GM19035 (cell line): ENCODE measurements at regions not wholly inside any gene's neighbourhood (a gene's known extent, or its start where the extent isn't known, plus 50 kb on each side); places are given as distances from the start of the nearest gene placed in this dataset.
"Not testable (repeated sequence)": the region's sequence is repeated elsewhere in the genome, so short reads cannot be mapped to it uniquely, and the experiment has no call there.

Experiments
- ATAC-seq: cut with Tn5 transposase; IDR thresholded peaks from one replicate; pipeline ENCODE4 v1.9.1; 2021; ENCODE audit not compliant: unreplicated experiment

DNA sequence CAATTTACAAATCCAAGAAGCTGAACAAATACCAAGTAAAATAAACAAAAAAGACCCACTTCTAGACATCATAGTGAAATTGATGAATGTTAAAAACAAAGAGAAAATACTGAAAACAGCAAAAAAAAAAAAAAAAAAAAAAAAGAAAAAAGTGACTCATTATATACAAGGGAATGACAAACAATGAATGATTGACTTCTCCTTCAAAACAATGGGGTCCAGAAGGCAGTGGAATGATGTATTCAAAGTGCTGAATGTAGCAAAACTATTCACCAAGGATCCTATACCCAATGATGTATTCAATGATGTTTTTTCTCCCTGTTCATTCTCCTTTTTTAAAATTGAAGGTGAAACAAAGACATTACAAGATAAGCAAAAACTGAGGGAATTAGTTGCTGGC, 650.0 kb downstream of the UTRN start:
- no peak for ATAC-seq

DNA sequence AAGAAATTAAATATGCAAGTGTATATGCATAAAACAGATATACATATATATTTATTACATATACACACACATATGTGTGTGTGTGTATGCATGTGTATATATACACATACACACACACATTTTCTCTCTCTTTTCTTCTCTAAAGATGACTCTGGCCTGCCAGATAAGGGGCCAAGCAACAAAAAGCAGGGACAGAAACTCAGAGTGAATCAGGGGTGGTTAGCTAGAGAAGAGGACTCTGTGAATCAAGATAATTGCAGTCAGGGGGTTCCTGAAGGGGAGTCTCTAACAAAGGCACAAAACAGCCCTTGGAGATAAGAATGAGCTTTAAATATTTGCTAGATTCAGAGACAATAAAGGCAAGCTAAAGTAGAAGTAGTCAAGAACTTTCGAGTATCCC, 650.5 kb downstream of the UTRN start:
- no peak for ATAC-seq

DNA sequence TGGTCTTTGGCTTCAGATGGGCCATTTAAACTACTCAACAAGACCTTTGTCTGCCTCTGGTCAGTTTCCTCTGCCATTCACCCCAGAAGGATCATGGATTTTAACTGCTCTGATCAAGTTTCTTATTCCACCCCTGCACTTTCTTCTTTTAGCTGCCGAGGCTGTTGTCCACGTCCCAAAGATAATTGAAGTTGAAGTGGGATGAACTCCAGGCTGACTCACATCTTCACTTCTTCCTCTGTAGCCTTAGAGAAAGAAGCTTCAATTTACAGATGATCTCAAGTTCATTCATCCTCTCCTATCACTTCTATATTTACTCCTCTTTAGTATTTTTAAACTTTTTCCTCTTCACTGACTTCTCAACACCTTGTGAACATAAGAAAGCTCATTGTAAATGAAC, 651.6 kb downstream of the UTRN start:
- no peak for ATAC-seq

DNA sequence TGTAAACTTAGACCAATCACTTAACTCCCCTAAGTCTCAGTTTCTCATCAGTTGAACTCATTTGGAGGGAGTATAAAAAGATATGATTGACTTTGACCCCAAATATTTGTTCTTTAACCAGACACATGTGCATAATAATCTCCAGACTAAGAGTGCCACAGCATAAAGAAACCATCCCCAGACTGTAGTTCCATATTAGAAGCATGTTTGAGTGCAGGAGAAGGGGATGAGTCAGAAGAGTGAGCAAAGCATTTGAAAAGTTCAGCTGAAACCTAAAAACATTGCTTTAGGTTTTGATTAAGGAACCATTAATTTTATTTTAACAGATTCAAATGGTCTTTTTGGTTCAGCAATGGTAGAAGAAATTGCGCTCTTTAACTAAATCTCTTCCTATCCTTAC, 654.8 kb downstream of the UTRN start:
- no peak for ATAC-seq

DNA sequence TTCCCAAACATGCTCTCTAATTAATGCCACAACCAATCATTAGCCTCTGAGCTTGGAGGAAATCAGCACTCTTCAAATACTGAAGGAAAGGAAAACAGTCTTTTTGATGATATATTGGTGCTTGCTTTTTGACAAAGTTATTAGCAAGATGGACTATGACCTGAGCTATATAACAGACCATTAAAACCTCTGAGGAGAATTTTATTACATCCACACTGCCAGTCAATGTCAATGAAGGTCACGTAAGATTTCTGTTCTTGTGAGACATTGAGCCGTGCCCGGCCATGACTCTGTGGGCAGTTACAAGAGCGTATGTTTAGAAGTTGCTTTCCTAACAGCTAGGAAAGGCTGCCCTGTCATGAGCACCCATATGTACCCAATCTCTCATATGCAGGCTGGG, 659.0 kb downstream of the UTRN start:
- no peak for ATAC-seq

DNA sequence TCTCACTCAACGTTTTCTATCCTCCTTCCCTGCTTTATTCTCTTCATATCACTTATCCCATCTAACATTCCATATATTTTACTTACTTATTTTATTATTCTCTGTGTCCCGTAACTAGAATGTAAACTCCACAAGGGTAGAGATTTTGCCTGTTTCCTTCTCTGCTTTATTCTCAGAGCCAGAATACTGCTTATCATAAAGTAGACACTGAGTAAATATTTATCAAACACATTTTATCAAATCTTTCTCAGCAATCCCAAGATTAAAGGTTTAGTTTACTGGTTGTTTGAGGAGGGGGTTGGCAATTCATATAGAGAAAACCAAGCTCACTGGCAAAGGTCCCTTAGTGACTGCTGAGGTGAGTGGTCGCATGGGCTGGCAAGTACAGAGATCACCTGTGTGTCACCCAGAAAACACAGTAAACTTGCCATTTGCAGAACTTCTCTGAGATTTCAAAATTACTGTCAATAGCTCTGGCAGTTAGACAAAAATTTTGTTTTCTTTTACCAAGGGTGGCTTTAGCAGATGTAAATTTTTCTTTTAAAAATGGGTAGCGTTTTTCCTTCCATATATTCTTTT, 662.4 kb downstream of the UTRN start:
- ATAC-seq = no peak

DNA sequence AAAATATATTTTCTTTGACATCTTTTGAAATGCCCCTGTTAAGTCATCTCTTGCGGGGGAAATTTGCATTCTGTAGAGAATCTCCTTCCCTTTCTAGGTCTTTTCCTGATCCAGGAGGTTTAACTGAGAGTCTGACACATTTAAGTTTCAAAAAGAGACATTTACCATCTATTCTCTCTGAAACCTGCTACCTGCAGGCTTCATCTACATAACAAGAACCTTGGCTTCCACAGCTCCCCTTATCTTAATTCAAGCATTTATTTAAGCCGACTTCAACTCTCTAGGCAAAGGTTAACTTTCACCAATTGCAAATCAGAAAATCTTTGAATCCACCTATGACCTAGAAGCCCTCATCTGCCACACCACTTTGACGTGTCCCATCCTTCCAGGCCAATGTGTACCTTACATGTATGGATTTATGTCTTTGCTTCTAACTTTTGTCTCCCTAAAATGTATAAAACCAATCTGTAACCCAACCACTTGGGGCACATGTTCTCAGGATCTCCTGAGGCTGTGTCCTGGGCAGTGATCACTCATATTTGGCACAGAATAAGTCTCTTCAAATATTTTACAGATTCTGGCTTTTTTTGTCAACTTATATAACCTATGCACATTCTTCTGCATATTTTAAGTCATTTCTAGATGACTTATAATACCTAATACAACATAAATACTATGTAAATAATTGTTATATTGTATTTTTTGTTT, 666.7 kb downstream of the UTRN start:
- no peak for ATAC-seq

DNA sequence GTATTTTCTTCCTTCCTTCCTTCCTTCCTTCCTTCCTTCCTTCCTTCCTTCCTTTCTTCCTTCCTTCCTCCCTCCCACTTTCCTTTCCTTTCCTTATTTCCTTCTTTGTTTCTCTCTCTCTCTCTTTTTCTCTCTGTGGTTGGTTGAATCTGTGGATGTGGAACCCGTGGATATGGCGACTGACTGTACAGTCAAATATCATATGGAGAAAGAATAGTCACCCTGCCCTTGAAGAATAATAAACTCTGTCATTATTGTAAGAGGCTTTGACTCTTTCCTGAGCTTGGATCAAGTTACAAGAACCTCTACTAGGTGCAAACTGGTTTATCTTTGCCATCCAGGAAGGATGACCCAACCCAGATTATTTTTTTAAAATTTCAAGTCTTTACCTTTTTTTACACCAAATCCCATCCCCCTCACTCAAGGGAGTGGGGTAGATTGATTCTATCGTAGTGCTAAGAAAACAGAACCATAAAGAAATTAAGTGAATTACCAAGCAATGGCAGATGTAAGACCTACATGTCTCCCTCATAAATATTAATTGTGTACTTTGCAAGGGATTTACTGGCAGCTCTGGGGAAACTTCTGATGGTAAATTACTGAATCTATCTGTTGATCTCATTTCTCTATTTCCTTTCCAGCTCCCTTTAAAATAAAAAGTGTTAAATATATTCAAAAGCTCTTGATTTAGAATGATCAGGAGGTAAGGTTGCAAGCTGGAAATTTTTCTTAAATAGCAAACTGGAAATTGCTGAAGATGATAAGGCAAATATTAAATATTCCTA, 667.5 kb downstream of the UTRN start:
- ATAC-seq = no peak

DNA sequence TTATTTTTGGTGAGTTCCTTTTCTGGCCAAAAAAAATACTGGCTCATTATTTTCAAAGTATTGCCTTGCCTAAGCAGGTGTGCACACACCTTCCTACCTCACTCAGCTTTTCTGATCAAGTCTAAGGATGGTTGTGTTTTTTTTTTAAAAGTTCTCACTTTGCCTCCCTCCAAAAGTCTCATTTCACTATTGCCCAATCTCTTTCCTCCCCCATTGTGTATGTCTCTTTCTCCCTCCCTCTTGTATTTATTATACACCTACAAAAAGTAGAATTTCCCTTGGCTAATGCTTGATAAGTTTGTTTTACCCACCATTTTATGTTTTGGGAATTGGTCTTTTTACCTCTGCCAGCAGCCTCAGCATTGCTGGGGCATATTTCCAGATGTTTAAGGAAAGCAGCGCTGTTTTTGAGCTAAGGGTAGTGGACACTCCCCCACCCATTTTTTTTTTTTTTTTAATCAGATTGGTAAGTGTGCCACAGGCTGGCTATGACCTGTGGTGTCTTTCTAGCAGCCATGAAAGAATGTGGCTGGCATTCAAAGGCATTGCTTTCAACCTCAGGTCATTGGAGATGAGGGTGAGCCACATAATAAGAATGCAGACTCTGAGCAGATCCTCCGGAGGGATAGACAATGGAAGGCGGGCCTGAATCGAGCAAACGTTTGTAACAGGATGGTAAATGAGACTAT, 668.6 kb downstream of the UTRN start:
- no peak for ATAC-seq

DNA sequence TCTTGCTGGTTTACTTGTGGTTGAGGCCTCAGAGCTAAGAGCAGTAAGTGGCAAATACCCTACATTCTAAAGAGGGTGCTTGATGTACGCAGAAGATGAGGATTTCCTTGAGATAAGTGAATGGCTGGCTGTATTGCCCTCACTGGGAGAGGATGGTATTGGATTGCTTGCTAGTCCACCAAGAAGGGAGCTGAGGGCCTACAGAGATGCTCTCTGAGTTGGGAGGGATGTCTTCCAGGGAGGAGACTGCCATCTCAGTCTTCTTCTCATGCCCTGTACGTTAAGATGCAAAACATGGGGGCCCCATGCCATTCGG, 669.1 kb downstream of the UTRN start:
- ATAC-seq = no peak

DNA sequence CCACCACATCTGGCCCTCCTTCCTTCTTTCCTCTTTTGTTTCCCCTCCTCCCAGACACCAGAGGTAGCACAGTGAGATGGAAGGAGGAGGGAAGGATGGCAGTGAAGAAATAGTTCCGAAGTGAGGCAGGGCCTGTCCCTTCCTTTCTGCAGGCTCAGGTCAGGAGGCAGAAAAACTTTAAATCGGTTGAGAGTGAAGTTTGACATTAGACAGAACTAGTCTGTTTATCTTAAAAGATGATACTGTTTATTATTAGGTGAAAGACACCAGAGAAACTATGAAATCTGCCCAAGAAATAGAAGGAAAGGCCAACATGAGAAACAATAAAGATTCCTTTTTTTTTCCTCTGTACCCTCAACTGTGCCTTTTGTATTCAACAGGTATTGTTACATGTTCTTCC, 670.3 kb downstream of the UTRN start:
- ATAC-seq = no peak

DNA sequence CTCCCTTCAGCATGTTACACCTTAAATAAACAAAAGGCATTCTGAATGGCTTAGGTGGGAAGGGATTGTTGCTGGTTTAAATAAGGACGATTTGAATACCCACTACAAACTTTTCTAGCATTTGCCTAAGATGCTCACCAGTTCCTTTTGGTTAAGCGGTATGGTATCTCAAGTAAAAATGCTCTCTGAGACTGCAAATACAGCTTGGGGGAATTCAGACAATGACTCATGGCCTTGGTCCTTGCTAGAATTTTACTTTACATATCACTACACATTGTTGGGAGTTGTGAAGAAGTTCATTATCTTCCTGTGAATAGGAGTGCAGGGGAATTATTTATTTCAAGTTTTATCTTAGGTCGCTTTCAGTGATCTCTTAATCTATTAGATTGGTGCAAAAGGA, 670.7 kb downstream of the UTRN start:
- ATAC-seq = no peak

DNA sequence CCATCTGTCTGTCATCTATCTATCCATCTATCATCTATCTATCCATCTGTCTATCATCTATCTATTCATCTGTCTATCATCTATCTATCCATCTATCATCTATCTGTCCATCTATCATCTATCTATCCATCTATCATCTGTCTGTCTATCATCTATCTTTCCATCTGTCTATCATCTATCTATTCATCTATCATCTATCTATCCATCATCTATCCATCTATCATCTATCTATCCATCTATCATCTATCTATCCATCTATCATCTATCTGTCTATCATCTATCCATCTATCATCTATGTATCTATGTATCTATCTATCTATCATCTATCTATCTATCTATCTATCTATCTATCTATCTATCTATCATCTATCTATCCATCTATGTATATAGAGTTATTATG, 671.6 kb downstream of the UTRN start:
- not testable (repeated sequence) for ATAC-seq

DNA sequence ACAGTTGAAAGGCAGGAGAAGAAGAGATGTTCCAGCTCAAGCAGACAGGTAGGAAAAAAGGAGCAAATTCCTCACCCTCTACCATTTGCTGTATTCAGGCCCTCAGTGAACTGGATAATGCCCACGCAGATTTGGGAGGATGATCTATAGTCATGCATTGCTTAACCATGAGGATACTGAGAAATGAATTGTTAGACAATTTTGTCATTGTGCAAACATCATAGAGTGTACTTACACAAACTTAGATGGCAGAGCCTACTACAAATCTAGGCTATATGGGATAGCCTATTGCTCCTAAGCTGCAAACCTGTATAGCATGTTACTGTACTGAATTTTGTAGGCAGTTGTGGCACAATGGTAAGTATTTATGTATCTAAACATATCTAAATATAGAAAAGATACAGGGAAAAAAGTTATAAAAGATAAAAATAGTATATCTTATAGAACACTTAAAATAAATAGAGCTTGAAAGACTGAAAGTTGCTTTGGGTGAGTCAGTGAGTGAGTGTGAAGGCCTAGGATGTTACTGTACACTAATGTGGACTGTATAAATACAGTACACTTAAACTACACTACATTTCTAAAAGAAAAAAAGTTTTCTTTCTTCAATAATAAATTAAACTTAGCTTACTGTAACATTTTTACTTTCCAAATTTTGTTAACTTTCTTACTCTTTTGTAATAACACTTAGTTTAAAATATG, 672.3 kb downstream of the UTRN start:
- ATAC-seq = no peak

DNA sequence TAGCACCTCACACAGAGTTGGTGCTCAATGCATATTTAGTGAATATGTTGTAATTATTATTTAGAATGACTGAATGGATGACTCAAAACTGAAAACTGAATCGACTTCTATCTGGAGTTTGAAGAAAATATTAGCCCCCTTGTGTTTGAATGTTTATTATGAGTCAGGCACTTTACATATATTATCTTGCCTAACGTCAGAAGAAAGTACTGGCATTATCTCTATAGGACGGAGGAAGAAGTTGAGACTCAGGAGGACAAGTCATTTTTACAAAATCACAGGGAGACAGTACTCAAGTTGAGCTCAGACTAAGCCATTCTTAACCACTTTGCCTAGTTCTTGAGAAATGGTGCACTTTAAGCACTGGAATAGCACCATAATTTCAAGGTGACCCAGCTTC, 684.0 kb downstream of the UTRN start:
- ATAC-seq = no peak

DNA sequence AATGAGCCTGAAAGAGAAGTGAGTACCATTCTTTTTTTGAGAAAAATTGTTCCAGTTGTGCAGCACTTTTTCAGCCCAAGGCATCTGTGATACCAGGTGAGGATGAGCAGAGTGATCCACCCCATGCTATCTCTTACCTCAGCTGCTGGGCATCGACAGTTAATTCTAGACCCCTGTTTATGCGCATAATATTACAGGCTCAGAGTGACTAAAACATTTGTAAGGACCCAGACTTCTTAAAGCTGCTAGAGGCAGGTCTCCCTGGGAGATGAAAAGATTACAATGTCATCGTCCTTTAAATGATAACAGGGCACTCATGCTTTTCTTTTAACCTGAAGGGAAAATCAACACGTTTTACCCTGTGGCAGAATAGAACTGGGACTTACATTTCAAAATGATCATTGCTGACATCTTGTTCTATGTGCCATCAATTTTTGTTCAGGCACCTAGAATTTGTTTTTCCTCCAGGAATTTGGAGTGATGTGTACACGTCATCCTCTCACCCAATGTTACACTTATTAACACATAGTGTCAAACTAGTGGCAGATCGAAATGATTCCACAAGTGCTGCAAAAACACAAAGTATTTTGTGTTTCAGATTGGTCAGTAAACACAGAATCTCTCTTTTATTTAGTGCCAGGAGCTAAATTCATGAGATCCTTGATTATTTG, 684.6 kb downstream of the UTRN start:
- no peak for ATAC-seq

DNA sequence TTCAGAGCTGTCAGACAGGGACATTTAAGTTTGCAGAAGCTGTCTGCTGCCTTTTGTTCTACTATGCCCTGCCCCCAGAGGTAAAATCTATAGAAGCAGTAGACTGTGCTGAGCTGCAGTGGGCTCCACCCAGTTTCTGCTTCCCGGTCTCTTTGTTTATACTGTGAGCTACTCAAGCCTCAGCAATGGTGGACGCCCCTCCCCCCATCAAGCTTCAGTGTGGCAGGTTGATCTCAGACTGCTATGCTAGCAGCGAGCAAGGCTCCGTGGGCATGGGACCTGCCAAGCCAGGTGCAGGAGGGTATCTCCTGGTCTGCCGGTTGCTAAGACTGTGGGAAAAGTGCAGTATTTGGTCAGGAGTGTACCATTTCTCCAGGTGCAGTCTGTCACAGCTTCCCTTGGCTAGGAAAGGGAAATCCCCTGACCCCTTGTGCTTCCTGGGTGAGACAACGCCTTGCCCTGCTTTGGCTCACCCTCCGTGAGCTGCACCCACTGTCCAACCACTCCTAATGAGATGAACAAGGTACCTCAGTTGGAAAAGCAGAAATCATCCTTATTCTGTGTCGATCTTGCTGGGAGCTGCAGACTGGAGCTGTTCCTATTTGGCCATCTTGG, 692.2 kb downstream of the UTRN start:
- not testable (repeated sequence) for ATAC-seq

DNA sequence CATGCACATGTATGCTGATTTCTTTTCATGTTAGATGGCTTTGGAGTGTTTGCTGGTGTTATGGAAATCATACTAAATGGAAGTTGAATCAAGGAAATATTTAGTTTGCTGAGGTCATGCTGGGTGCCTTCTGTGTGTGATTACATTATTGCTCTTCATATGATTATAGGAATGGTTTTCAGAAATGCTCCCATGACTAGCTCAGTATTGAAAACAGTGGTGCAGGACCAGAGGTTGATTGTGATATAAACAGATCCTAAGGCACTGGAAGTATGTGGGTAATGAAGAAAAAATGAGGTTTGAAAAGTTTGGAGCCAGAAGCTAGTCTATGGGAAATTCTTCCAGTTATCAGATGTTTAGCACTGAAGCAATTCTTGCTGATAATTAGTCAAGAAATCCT, 693.1 kb downstream of the UTRN start:
- ATAC-seq = no peak

DNA sequence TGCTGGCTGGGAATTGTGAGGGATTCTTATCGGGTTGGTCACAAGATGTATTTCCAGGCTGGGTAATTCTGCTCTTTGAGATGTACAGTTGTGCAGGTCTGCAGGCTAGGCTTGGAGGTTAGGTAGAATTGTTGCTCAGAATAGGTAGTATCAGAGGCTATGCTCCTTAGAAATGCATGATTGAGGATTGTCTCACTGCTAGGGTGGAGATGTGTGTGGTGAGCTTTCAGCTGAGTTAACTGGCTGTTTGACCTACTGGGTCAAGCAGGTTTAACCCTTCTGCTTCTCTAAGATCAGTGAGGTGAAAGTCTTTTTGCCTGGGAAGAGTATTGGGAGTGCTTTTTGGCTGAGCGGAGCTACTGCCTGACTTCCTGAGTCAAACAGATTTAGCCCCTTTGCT, 701.1 kb downstream of the UTRN start:
- no peak for ATAC-seq

DNA sequence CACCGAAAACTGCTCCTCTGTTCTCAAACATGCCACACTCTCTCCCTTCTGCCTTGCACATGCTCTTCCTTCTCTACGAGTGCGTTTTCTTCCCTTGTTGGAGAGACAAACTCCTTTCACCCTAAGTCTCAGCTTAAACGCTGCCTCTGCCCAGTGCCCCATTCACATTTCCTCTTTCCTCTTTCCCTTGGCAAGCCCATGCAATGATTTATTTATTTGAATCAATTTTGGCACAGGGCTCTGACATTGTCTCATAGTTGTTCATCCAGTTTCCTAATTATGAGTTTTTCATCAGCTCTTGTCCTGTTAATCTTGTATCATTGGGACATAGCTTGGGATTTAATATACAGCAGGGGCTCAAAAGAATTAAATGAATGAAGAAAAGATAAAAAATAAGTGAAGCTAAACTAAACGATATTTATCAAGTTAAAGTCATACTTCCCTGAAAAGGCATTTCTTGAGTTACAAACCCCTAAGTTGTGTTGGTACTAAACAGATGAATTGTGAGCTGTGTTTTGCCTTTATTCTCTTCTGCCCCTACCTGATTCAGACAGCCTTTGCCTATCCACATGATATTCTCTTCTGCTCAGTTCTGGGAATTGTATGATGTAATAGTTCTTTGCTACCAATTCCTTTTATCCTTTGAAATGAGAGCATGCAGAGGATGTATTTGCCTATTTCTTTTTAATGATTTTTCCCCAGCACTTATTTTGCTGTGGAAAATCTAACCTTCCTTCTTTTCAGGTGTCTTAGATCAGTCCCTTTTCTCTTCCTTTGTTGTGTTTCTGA, 704.4 kb downstream of the UTRN start:
- ATAC-seq = no peak
